ENCODE measurements at regions not wholly inside any gene's neighbourhood (a gene's known extent, or its start where the extent isn't known, plus 50 kb on each side); places are given as distances from the start of the nearest gene placed in this dataset.
"Not testable (repeated sequence)": the region's sequence is repeated elsewhere in the genome, so short reads cannot be mapped to it uniquely, and the experiment has no call there.

DNA sequence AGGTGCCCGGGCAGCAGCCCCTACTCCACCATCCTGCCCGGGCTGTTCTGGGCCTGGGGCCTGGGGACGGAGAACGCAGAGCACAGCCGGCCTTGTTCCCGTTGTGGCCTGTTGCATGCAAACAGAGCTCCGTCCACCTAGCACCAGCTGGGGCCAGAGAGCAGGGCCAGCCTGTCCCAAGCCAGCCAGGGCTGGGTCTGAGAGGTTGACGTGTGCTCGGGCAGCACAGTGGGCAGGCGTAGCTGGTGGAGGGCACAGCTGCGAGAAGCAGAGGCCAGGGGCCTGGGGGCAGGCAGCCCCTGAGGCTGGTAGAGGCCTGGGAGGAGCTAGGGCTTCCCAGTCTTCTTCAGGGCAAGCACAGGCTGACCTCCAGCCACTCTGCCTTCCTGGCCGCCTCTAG, 1192.6 kb downstream of the BRD1 start:
- FAIRE-seq (no peak), DNase-seq (ENCODE audit: low spot score) (no peak)

DNA sequence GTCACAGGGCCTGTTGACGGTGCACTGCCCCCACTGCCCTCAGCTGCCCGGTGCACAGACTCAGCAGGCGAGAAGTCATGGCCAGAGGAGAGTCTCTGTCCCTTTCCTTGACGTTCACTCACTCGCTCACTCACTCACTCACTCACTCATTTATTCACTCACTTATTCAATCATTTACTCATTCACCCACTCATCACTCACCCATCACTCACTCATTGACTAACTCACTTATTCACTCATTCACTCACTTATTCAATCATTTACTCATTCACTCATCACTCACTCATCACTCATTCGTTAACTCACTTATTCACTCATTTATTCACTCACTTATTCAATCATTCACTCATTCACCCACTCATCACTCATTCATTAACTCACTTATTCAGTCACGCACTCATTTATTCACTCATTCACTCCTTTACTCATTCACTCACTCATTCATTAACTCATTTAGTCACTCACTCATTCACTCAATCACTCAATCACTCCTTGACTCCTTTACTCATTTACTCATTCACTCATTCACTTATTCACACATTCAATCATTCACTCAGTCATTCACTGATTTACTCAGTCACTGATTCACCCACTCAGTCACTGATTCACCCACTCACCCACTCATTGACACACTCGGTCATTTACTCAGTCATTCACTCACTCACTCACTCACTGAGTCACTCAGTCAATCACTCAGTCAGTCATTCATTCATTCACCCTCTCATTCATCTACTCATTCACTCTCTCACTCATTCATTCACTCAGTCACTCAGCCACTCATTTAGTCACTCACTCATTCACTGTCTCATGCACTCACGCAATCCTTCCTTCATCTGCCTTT, 1193.5 kb downstream of the BRD1 start:
- FAIRE-seq (no peak), DNase-seq (ENCODE audit: low spot score) (no peak)

DNA sequence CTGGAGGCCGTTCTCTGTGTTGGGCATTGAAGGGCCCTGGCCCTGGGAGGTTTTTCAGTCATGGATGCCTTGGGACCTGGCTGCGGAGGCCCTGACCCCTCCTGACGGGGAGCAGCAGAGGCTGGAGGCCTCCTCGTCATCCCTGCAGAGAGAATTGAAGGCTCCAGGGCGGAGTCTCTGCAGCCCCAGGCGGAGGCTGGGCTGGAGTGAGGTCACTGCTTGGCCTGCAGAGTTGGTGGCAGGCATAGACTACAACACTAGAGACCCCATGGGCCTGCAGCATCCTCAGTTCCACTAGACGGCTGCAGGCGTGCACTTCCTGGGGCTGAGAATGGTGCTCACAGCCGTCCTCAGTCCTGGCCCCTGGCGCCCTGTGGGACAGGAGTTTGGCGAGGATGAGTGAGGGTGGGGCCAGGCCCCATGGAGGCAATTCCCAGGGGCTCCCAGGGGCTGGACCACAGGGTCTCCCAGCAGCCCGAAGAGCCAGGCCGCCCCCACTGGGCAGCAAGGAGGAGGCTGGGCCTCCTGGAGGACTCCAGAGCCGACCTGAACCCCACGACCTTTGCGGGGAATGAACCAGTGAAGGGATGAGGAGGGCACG, 1194.9 kb downstream of the BRD1 start:
- no peak for FAIRE-seq
- DNase-seq (ENCODE audit: low spot score), result no peak

DNA sequence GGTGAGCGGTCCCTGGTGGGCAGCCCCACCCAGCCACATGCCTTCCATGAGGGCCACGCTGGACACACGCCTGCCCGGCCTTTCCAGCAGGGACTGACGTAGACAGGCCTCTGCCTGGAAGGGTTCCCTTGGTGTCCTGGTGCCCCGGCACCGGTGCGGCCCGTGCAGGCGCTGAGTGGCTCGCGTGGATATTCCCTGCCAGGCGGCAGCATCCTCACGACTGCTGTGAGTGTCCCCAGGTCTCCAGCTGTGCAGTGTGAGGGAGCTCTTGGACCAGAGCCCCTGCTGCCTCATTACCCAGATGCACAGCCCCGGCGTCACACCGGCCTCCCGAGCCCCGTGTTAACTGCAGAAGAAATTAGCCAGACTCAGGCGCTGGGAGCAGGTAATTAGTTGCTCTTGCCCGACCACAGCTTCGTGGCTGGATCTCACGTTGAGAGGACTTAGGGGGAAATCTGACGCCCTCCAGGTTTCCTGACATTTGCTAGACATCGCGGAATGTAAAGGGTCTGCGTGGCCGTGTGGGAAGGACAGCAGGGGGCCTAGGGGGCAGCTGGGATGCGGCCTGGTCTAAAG, 1196.3 kb downstream of the BRD1 start:
- DNase-seq (ENCODE audit: low spot score) (no peak), FAIRE-seq (no peak)

DNA sequence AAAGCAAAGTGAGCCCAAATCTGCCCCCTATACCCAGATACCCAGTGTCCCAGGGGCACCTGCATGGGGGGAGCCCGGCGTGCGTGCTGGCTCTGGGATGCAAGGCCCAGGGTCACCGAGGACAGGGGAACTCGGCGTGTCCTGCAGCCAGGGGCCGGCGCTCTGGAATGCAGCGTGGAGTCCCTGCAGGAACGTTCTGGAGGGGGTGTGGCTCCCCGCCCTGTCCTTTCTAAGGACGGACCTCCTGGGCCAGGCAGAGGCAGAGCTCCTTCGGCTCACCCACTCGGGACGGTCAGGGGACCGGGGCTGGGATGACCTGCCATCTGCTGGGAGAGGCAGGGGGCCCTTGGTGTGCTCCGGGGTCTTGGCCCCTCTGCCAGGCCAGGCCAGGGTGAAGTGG, 1196.8 kb downstream of the BRD1 start:
- DNase-seq (ENCODE audit: low spot score), result no peak
- FAIRE-seq, result no peak

DNA sequence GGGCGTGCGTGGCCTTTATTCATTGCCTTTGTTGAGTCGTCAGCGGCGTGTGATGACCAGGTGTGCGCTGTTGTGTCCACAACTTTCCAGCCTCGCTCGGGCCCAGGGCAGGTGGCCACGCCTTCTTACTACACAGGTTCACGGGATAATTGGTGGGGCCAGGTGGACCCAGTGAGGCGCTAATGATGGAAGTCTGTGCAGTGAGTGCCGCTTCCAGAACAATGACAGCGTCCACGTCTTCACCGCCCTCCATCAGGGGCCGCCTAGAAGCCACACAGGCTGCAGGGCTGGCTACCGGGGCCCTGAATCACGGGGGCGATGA, 1197.3 kb downstream of the BRD1 start:
- DNase-seq (ENCODE audit: low spot score), result no peak
- no peak for FAIRE-seq

DNA sequence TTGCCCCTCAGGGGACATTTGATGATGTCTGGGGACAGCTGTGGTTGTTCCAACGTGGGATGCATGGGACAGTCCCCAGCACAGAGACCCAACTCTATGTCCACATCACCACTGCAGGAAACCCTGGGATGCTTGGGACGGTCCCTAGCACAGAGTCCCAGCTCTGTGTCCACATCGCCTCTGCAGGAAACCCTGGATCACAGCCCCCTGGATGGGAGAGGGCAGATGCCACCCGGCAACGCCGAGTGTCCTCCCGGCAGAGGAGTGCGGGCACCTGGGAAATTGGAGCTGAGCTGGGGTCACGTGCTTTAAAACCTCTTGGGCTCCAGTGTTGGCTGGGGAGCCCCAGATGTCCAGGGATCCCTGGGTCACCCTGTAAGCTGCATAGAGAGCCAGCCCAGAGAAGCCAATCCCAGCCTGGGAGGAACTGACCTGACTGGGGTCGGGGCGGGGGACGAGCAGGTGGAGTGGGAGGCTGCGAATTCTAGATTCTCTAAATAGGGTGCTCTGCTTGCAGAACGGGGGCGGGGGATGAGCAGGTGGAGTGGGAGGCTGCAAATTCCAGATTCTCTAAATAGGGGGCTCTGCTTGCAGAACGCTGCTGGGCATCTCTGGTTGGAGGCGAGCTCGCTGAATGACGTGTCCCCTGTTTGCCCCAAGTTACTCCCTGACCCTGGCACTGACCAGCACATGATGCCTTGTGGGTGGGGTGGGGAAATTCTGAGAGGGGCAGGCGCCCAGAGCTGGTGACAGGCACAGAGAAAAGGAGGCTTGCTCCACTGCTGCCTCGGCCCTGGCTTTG, 1197.8 kb downstream of the BRD1 start:
- DNase-seq (ENCODE audit: low spot score) (no peak), FAIRE-seq (no peak)

DNA sequence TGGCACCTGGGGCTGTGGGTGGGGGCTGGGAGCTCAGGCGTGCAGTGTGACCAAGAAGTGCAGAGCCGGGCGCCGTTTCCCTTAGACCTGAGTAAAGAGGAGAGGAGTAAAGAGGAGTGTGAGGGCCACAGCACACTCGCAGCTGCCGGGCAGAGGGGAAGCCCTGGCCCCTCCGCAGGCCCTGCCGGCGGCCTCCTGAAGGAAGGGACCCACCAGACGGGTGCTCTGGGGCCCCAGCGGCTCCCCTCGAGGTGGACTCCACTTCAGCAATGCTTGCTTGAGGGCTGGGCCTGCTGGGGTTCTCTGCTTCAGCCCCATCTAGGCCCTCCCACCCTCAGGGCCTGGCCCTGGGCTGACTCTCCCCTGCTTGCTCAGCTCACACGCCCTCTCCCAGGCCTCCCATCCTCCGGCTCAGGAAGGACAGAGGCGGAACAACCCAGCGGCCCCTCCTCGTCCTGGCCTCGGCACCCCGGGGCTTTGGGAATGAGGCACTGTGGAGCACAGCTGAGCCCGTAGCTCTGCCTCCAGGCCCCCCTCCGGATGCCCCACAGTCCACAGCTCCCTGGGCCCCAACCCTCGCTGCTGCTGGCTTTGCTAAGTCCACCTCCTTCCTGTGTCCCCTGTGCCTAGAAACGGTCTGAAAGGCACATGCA, 1198.7 kb downstream of the BRD1 start:
- no peak for FAIRE-seq
- DNase-seq (ENCODE audit: low spot score), result no peak

DNA sequence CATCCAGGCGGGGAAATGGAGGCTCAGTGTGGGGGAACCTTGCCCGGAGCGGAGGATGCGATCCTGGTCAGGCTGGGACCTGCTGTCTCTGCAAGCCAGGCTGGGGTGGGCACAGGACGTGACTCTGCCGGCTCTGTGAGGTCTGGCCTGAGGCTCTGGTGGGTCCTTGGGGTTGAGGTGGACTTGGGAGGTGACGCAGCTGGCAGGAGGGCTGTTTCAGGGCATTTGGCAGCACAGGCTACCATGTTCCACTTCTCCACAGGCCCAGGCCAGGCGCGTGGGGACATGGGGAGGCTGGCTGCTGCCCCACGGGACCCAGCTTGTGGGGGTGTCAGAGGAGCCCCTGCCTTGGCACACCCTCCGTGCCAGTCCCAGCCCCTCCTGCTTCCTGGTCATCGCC, 1199.7 kb downstream of the BRD1 start:
- FAIRE-seq, result no peak
- DNase-seq (ENCODE audit: low spot score), result no peak

DNA sequence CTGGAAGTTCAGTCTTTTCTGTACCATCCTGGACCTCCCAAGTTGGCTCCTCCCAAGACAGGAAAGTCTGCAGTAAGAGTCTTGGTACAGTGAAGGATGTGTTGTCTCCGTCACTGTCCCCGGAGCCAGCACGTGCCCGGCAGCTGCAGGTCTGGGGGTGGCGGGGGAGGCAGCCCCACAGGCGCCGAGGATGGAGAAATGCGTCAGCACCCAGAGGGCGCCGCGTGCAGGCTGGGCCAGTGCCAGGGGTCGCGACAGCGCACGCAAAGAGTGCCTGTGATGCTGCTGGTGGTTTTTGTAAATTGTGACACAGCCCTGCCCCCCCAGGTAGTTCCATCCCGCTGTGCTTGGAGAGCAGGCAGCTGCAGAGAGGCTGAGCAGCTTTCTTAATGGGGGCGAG, 1200.5 kb downstream of the BRD1 start:
- FAIRE-seq, result no peak
- DNase-seq (ENCODE audit: low spot score), result peak; percentile 33

DNA sequence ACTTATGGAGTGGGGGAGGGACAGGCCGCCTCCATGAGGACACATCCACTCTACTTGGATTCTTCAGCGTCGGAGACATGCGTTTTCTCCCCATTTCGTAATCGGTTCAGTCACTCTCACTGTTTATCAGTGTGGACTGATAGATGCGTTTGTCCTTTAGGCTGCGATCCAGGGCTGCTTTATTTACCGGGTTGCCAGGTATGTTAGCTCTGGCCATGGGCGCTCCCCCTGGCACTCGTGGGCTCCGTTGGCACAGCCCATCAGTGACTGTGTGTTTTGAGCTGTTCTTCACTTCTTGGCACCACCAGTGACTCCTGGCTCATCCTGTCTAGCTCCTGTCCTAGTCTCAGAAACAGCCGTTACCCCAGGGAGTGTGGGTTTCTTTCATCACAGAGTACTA, 1203.3 kb downstream of the BRD1 start:
- DNase-seq (ENCODE audit: low spot score), result no peak
- no peak for FAIRE-seq

DNA sequence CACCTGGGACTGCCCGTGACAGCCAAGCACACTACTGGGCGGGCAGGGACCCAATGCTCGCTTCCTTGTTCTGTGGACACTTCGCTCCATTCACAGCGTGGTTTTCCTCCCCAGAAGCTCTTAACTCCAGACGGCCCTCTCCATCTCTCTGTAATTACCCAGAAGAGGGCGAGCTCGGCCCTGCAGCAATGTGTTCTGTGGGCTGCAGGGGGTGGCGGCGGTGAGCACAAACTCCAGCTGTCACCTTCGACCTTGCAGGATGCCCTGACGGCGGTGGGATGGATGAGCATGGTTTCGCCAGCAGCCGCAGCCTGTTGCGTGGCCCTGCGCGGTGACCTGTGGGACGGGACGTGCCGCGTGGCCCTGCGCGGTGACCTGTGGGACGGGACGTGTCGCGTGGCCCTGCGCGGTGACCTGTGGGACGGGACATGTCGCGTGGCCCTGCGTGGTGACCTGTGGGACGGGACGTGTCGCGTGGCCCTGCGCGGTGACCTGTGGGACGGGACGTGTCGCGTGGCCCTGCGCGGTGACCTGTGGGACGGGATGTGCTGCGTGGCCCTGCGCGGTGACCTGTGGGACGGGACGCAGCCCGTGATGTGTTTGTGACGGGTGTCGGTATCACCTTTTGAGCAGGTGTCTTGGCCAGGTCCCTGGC, 1204.7 kb downstream of the BRD1 start:
- DNase-seq (ENCODE audit: low spot score) (no peak), FAIRE-seq (no peak)

DNA sequence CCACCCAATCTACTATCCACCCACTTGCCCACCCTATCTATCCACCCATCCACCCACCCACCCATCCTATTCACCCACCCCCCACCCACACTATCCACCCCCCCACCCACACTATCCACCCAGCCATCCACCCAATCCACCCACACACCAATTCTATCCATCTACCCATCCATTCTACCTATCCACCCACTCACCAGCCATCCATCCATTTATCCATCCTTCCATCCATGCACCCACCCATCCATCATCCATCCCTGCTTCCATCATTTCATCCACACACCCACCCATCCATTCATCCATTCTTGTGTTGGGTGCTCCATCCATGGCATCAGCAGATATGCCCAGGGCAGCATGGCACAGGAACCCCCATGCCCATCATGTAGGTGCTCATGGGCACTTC, 1206.6 kb downstream of the BRD1 start:
- FAIRE-seq (no peak), DNase-seq (ENCODE audit: low spot score) (no peak)

DNA sequence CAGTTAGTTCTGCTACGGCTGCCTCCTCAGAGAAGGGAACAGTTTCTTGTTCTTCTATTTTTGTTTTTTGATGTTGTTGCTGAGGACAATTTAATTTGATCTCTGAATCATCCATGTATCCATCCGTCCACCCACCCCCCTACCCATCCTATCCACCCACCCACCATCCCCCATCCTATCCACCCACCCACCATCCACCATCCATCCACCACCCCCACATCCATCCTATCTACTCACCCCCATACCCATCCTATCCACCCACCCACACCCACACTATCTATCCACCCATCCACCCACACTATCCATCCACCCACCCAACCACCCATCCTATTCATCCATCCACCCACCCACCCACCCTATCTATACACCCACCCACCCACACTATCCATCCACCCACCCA, 1207.2 kb downstream of the BRD1 start:
- DNase-seq (ENCODE audit: low spot score); FAIRE-seq: not testable (repeated sequence)

DNA sequence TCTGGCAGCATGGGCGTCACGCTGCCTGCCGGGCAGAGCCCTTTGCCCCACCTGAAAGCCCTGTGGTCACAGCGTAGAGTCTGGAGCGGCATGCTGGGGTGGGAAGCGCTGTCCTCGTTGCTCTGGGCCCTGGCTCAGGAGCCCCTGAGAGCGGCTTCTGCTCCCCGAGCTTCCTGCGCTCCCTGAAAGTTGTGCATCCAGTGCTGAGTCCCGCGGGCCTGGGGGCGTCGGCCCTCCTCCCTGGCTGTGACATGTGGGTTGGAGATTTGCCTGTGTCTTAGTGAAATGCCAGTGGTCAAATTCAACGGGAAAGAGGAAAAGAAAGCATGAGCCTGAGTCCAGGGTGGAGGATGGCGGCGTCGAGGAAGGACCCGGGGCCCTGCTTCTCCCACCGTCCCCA, 1208.0 kb downstream of the BRD1 start:
- FAIRE-seq, result no peak
- DNase-seq (ENCODE audit: low spot score), result no peak

DNA sequence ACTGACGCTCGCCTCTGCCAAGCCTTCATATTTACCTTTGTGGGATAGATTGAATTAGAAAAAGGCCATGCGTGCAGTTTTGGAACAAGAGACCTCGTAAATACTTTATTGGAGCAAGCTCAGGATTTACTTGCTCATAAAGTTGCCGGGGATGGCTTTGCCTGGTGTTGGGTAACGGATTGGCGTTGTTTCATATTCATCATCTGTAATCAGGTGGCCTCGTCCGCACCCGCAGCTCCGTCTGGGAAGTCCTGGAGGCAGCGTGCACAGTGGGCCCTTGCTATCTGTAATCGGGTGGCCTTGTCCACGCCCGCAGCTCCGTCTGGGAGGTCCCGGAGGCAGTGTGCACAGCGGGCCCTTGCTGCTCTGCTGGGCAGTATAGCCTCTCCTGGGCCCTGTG, 1209.3 kb downstream of the BRD1 start:
- DNase-seq (ENCODE audit: low spot score), result no peak
- no peak for FAIRE-seq

DNA sequence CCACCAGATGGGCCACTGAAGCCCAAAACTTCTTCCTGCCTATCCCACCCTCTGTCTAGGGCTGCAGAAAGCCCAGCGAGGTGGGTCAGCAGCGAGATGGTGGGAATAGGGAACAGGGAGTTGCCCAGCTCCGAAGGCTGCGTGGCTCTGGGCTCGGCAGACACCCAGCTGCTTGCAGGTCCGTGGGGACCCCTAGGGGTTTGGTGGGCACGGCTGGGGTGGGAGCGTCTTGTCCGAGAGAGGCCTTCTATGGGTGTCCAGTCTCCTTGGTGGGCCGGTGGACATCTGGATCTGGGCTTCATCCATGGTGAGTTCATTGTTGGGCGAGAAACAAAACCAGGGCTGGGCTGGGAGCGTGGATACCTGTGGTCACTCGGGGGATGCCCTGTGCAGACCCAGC, 1211.0 kb downstream of the BRD1 start:
- no peak for FAIRE-seq
- DNase-seq (ENCODE audit: low spot score), result no peak

DNA sequence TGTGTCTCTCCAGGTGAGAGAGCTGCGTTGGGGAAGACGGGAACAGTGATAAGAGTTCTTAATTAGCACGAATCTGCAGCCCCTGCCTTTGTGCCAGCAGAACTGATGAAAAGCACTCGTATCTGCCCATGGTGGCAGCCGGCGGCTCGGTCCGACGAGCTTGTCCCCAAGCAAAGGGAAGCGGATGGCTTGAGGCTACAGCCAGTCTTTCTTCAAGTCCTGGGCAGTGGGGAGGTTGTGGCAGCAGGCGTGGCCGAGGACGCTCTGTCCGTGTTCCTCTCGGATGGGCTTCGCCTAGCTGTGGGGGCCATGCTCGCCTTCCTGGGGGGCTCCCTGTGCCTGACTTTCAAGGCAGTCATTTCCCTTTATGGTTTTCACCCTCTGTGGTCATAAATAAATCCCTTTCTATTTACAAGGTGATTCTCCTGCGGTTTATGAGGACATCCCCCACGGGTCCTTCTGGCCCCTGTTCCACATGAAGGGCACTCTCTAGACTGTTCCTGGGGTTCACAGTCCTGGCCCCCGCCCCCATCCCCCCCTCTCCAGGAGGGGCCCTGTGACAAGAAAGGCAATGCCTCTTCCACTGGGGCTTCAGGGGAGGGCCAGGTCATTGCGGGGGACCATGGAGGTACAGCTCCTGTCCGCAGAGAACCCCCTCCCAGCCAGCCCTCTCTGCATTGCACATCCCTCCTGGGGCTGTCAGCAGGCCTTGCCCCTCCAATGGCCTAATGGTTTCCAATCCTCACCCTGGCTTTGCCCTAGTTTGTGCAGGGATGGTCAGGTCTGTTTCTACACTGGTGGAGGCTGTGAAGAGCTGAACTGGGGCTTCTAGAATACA, 1212.3 kb downstream of the BRD1 start:
- FAIRE-seq, result no peak

DNA sequence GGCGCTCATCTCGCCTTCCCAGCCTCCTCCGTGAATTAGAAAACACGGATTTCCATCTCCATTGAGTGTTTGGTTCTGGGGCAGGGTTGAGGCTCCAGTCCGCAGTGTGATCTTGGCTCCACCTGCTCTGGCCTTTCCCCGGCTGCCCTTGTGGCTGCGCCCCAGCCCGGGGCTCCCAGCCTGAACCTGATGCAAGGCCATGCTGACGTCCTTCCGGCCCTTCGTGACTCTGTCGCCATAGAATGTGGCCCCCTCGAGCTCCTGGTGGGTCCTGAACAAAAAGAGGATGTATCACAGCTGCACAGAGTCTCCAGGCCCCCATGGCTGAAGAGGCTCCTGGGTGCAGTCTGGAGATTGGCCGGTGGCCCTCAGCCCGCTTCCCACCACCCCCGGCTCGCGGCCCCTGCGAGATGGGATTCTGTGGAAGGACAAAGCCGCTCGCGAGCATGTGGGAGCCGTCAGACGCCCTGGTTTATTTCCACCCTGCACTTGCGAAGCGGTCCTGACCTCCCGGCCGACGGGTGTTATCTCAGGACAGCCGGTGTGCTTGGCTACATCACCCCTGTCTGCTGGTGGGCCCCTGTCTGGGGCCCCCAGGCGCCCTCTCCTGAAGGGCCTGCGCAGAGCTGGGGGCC, 1214.0 kb downstream of the BRD1 start:
- no peak for FAIRE-seq
- no peak for DNase-seq (ENCODE audit: low spot score)

More for the DNA sequence above, 1212.3 kb downstream of the BRD1 start:
- DNase-seq (ENCODE audit: low spot score), result no peak
